Right renal pelvis (tissue), 4 donors: ENCODE measurements at regions not wholly inside any gene's neighbourhood (a gene's known extent, or its start where the extent isn't known, plus 50 kb on each side); places are given as distances from the start of the nearest gene placed in this dataset.

ENCODE experiments used
- DNase-seq, 4 donors: peaks; one replicate each; pipeline ENCODE4 v3.0.0-alpha.2; 2013; ENCODE audit warnings: low read depth in 4 of 4, low spot score in 3 of 4, missing footprints in 1 of 4

DNA sequence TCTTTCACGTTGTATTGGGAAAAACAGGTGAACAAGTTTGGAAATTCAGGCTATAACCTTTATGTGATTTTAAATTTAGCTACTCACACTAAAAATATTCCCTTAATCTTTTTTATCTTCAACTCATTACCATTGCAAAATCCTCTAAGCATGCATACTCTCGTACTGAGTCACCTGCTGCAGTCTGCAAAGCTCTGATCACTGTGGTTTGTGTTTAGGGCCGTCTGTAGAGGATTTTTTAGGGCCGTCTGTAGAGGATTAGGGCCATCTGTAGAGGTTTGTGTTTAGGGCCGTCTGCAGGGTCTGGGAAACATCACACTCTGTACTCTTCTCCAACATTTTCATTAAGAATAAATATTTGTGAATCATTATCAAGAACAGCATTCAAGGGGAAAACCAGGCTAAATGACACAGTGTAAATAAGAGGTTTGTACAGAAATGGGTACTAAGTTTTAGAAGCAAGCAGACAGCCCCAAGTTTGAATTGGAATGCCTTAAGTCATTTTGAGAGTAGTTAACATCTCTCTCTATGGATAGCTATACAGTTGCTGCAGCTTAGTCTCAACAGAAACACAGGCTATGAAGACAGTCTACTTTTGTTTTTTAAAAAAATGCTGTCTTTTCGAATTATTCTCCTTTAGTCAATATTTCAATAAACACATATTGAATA lies 155.0 kb upstream of the TSLP start:
- no peak for DNase-seq

DNA sequence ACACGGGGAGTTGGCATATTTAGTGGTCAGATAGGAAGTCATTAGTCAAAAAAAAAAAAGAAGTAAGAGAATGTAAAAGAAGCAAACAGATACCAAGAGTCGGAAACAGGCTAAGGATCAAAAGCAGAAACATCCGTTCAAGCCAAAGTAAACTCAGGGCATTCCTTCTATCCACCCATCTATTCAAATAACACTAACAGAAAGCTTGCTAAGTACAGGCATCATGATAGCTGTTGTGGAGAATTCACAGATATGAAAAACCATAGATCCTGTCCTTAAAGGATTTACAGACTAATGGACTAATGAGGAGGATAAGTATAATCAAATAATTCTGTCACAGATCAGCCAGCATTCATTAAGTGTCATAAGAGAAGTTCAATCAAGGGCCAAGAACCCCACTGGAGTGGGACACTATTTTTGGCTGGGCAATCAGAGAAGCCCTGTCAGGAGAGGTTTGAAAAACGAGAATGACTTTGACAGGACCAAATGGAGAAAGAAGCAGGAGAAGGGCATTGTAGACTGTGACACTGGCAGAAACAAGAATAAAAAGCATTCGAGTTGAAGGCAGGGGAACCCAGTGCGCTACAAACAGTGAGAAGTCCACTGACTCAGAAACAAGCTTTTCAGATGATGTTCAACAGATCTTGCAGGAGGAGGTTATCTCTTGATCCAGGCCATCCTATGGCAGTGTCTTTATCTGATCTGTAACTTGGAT lies 154.2 kb upstream of the TSLP start:
- DNase-seq: no peak

DNA sequence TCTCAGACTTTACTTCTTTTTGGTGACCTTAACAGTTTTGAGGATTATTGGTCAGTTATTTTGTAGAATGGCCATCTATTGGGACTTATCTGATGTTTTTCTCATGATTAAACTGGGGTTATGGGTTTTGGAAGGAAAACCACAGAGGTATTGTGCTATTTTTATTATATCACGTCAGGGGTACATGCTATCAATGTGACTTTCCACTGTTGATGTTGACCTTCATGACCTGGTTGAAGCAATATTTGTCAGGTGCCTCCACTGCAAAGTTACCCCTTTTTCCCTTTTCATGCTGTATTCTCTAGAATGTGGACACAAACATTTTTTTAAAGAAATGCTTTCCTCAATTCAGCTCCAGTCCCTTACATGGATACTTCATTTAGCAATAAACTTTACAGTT lies 152.8 kb upstream of the TSLP start:
- DNase-seq: no peak

DNA sequence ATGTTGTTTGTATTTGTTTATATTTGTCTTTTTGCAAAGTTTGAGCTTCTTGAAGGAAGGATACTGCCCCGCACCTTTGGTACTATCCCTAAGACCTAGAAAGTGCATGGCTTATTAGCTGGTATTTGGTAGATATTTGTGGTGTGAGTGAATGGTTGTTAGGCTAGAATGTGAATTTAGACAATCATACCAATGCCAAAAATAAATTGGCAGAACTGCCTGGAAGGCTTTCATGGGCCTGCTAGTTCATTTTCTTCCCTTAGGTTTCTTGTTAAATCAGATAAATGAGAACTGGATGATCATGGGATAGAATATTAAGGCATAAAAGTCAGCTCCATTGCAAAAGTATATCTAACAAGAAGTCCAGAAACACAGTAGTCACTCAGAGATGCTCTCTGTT lies 147.5 kb upstream of the TSLP start:
- no peak for DNase-seq

DNA sequence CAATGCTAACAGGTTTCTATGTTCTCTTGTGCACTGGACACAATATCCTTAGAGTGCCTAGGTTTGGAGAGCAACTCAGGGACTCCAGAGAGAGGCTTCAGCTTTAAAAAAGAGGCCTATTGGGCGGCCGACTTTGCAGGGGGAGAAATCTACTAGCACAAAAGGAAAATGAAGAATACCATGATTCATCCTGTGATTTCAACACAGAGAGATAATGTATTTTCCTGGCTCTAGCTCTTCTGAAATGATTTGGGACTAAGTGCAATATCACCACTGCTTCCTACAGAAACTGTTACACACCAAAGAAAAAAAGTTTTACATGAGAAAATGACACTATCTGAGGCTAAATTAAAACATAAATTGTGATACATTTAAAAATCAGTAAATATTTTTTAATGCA lies 146.1 kb upstream of the TSLP start:
- no peak for DNase-seq

DNA sequence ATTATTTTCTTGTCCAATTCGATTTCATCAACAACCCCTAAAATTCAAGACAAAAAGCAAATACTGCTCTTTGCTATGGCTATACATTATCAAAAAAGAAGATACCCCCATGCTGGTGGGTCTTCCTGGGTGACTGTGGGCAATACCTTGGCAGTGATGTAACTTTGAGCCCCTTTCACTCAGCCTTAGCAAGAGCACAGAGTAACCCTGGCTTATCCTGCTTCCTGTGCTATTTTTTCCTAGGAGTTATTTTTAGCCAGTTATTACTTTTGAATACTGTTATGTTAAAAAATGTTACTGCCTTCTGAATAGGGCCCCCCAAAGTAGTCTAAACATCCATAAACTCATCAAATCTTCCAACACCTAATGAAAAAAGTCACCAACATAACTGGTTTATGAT lies 145.6 kb upstream of the TSLP start:
- DNase-seq: no peak

DNA sequence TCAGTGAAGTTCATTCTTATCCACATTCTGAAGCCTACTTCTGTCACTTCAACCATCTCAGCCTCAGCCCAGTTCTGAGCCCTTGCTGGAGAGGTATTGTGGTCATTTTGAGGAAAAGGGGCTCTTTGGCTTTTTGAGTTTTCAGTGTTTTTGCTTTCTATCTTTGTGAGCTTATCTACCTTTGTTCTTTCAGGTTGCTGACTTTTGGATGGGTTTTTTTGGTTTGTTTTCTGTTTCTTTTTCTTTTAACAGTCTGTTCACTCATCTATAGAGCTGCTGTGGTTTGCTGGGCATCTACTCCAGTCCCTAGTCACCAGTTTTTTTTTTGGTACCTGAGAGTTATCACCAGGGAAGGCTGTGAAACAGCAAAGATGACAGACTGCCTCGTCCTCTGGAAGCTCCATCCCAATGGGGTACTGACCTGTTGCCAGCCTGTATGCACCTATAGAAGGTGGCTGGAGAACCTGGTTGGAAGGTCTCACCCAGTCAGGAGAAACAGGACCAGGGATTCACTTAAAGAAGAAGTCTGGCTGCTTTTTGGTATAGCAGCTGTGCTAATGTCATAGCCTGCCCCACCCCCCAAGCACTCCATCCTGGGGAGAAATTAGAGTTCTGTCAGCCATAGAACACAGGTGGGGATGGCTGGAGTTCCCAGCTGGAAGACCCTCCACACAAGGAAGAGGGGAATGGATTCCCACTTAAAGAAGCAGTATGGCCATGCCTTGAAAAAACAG lies 138.6 kb upstream of the TSLP start:
- no peak for DNase-seq

DNA sequence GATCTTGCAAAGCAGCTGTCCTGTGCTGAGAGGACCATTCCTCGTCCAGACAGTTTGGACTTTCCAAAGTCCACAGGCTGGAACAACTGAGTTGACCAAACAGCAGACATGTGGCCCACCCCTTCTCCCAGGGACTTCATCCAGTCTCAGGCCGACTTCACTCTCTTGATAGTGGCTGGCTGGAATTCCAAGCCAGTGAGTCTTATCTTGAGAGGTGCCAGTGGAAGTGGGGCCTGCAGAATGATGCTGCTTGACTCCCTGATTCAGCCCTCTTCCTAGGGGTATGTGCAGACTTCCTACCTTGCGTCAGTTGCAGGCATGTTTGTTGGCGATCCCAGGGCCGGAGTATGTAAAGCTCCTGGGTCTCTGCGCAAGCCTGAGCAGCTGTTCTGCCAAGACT lies 131.4 kb upstream of the TSLP start:
- DNase-seq: no peak

DNA sequence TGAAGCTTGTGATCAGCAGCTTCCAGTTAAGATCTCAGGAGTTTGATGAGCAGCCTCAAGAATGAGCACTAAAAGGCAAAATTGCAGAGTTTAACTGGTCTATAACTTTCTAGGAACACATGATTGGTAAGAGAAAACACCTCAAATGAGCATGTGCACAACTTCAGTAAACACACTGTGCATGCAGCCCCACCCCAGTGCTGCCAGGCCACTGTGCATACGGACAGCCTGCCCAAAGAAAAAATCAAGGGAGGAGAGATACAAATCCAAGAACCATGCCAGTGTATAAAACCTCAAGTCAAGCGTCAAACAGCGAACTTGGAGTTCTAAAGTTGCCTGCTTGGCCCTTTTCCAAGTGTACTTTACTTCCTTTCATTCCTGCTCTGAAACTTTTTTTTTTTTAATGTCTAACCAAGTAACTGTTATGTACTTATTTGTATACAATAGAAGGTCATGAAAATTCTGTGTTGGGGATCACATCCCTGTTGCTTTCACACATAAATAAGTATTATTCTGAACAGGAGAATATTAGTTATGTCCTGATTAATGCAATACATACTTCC lies 125.6 kb upstream of the TSLP start:
- DNase-seq: no peak

DNA sequence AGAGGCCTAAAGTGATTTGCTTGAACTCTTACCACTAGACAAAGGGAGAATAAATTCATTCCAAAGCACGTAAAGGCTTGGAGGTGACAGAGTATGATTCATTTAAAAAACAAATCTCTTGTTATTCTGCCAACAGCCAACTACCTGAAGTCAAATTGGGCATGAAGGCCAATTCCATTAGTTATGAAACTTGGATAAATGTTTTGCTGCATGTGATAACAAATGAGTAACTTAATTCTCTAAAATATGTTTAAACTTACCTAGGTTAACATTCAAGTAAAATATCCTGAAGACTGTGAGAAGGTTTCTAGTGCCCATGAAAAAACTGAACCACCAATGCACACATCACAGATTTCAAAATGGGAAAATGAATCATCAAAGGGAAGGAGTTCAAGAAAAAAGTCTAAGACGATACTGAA lies 120.1 kb upstream of the TSLP start:
- DNase-seq: no peak

DNA sequence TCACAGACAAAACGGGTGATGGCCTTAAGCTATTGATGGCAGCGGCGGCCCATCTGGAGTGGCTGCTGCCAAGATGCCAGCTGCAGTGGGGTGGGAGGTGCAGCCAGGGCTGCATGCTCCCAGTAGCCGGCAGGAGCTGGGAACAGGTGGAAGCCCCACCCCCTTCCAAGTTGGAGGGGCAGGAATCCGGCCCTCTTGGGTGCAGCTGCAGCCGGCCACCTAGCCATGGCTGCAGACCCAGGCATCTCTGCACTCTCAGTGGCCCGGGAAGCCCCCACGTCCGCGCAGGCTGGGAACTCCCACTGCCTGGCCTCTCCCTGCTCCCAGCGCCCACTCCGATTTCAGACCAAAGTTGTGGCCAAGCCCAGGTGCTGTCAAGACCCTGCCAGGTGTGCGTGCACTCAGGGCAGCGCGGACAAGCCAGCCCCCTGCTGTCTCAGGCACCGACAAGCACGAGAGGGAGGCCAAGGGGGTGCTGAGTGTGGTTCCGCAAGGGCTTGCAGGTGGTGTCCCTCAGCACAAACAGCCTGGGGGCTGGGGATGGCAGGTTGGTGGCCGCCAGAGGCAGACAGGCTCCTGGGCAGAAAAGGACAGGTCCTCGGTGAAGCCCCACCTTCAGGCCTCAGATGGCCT lies 115.1 kb upstream of the TSLP start:
- no peak for DNase-seq

DNA sequence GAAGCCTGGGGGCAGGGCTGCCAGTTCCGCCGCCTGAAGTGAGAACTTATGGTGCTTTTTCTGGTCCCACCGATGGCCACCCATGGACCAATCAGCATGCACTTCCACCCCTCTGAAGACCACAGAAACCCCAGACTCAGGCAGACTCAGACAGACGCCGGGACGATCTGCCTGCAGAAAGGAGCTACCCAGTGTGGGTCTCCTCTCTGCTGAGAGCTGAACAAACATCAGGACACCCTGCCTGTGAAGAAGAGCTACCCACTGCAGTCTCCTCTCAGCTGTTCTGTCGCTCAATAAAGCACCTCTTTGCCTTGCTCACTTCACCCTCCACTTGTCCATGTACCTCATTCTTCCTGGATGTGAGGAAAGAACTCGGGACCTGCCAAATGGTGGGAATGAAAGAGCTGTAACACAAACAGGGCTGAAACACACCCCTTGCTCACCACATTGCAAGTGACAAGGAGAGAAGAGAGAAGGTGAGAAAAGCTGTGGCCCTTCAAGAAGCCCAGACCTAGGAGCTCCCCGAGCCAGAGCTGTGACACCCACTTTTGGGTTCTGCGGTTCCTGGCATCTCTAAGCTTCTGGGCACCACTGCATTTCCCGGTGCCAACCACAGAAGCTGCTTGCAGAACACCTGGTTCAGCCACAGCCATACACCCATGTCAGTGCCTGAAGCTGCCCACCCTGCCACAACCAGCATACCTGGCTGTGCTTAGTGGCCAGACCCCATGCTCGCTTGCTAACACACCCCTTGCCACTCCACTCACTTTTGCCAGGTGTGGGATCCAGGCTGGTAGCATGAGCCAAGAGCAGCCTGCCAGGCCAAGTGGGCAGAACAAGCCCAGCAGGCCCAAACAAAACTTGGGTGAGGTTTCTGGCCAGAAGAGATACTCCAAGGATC lies 114.3 kb upstream of the TSLP start:
- DNase-seq: no peak

DNA sequence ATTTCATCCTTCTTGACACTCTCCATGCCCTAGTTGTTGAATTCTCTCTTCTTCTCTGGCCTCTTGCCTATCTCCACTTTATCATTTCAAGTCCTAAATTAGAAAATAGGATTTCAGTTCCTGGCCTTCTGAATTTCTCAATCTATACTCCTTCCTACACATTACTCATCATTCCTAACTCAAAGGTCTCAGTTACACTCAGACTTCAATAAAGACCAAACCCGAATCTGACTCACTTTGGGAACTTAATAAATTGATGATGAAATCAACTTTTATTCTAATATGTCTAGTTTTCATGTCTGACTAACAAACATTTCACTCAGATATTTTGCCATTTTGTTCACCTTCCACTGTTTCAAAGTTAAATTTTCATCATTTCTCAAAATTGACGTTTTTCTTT lies 113.6 kb upstream of the TSLP start:
- DNase-seq: no peak

DNA sequence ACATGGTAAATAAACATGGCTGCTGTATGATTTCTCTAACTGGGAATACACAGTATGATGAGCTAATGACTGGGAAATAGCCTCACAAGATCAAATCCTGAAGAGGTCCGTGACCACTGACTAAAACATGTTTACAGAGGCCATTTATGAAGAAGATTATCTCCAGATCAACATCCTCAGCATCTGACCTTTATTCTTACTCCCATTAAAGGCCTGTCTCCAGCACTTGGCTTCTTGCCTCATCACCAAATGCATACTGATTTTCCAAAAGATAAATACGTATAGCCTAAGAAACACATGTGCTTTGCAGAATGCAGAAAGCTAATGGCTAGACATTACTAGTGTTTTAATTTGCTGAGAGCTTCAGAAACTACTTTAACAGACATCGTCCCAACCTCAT lies 108.0 kb upstream of the TSLP start:
- DNase-seq: no peak

DNA sequence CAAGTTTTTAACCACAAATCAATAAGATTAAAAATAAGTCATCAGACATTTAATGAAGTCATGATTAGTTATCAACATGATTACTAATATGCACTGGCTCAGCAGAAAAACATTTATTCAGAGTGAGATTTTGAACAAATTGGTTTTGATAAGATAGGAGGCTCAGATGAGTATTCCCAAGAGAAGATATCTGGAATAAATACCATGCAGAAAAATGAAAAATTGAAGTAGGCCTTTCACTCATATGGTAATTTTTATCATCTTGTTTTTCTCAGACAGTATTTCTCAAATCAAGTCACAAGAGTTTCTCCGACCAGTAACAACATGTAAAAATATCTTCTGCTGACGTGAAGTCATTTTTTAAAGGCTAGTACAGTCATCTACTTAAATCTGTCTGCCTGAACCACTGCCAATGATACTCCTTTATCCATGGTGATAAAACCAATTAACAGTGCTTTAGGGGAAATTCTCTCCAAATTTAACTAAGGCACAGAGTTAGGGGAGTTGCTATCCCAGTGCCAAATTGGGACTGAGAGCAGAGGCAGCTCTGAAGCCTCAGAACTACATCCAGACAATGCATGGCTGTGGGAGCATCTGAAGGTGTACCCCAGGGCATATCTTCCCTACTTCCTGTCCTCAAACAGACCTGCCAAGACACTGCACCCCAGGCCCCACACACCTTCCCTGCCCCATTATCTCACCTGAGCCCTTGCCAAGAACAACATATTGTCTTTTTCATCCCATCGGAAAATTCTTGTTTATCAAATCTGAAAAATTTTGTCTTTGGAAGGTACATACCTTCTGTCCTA lies 105.5 kb upstream of the TSLP start:
- no peak for DNase-seq

DNA sequence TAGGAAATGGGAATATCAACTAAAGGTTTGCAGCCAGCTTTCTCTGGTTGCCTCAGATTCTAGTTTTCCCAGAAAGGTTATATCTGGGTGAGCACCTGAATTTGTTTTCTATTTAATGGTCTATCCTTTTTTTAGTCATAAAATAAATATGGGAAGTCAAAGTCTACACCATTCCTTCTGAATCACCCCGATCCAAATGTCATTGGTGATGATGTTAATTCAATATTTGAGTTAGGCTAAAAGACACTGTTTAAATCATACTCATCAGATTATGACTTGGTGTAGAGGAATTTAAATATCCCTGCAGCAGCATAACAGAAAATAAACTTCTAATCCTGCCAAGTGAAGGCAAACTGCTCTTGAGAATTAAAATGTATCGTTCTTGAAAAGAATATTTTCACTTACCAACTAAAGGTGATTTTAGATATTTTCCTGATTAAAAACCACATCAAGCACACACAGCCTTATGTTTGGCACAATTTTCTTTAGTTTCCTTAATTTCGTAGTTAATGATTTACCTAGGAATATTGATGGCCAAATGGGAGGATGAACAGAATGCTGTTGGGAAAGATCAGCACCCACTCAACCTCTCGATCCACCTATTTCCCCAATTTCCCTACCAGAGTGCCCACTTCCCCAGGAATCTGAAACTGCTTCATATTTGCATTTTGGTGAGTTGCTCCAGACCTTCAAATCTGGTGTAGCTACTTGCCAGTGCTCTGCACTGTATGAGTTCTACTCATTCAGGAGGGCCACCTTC lies 103.1 kb upstream of the TSLP start:
- DNase-seq: no peak

DNA sequence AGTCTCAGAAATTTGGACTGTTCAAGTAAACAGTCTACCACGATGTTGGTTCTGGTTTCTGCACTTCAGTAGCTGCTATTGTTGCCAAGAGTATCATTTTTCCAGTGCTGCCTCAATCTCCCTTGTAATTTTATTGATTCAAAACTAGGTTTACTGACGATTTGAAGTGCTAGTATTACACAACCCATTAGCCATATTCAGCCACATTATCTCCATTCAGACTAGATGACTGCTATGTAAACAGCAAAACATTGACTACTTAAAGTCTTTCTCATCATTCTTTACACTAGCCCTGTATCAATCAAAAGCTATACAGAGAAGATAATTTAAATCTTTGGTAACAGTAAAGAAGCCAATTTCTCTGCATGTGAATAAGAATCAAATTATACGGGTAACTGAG lies 102.0 kb upstream of the TSLP start:
- DNase-seq: no peak

DNA sequence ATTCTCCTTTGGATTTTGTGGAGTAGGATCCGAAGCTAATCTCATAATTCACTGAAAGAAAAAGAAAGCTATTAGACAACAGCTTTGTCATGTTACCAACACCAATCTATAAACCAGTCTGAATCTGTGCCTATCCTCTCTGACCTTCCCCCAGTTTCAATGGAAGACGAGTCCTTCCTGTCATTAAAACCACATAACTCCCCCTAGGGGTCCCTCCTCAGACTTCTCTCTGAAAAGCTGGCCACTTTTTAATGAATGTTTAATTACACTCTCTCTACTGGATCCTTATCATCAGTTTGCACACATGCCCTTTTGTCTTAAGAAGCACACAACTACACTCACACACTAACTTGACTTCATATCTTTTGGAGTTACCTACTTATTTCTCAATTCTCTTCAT lies 98.0 kb upstream of the TSLP start:
- no peak for DNase-seq

DNA sequence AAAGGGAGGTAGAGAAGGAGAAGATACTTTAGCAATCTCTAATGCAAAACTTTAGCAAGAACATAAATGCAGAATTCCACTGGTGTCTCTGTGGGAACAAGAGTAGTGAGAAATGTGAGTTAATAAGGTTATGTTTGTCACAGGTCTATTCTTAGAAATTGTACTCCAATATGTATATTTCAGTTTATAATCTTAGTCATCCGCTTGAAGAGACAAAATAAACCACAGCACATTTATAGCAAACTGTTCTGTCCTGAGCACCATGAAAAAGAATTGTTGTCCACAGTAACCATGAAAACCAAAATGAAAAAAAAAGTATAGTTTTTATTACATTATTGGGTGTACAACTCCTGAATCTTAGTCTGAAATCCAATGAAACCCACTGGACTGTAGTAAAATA lies 93.6 kb upstream of the TSLP start:
- no peak for DNase-seq
